ENCODE measurements at regions not wholly inside any gene's neighbourhood (a gene's known extent, or its start where the extent isn't known, plus 50 kb on each side); places are given as distances from the start of the nearest gene placed in this dataset.

- no peak for DNase-seq
Observed at GRCh38 chr5:3129252-3129651, 377.8 kb upstream of the IRX2 start.

GRCh38 chr5:3127423-3127911 is 376.0 kb upstream of the IRX2 start:
- DNase-seq: no peak

GRCh38 chr5:3126639-3127038 is 375.2 kb upstream of the IRX2 start:
- no peak for DNase-seq

DNA sequence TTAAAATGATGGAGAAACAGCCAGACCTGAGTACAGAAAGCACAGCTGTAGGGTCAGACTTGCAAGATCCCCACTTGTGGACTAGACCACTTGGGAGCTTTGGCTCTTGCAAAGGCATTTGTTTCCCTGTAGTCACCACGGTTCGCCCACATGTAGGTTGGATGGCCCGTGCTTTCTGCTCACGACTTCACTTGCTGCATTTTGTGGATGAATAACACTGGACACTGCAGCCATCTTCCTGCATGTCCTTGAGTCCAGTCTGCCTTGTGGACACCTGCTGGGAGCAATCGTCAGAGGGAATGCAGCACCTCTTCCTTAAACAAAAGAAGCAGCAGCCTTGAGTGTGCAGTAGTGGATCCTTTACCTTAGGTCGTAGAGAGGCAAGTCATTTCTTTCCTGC is 372.9 kb upstream of the IRX2 start:
- DNase-seq: no peak

DNA sequence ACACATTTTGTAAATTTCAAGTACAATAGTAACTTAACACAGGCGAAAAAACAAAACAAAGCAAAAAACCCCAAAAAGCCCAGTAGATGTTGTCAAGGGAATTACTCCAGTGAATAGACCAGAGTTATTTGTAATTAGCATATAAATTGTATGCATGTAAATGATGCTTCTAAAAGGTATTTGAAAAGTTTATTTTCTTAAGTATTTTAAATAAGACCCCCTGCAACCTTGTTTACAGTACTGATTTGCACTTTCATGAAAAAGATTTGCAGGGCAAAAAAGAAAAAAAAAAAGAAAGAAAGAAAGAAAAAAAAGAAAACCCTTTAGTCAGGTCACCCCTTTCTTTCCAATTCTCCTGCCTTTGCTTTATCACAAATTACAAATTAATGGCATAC is 372.3 kb upstream of the IRX2 start:
- no peak for DNase-seq

DNA sequence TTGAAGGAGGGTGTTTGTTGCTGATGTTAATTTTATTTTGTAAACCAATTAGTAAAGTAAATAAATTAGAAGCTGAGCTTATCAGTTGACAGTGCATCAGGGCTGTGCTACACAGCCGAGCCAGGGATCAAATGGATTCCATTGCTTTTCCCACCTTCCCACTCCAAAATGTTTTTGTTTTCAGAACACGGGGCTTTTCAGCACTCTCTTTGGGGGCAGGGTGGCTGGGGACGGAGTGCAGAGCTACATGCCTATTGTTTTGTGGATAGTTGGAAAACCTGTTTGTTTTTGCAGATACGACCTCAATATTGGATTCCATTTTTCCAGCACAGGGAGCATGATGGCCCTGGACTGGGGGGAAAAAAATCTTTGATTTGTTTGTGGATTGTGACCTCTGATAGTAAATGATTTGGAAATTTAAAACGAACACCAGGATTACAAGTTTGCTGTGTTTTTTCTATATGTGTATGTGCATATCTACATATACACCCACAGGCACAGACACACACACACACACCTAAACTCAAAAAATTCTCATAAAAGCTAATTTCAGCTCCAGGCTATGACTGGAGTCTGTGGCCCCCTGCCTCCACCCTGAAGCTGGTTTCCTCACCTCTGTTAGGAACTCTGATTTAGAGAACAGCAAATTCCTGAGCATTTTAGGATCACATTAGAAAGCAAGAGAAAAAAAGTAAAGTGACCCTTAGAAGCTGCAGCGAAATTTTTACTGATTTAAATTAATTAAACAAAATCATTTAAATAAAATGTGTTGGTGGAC is 371.7 kb upstream of the IRX2 start:
- no peak for DNase-seq

DNA sequence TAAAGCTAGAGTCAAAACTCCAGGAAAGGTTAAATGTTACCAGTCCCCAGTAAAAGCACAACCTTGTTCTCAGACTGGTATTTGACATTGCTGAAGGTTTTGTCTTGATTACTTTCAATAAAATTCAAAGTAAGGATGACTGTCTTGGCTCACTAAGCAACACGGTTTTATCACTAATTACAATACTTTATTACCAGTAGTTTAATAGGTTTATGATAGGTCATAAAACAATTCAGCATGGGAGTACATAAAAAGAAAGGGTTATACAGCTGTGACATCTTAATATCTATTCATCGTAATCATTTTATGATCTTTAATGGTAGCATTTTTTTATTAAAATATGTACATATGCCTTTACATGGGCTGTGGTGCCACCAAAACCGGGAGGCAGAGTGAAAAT is 370.7 kb upstream of the IRX2 start:
- DNase-seq: no peak

- DNase-seq: no peak
Observed at GRCh38 chr5:3121813-3122212, 370.3 kb upstream of the IRX2 start.

DNA sequence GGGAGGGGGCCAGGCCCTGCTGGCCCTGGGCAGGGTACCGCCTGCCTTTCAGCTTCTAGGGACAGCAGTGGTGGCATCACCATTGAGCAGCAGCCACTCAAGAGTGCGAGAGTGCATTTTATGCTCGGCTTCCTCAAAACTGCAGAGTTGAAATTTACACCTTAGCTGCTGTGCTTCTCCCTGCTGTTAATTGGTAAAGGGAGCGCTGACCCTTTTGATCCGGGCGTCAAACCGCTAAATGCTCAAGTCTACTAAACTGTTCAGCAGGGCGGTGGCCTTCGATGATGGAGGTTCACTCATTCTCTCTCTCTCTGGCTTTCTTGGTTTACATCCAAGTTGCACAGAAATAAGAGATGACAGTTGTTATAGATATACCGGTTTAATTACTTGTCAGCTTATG is 368.6 kb upstream of the IRX2 start:
- DNase-seq: no peak

GRCh38 chr5:3119435-3119834 is 368.0 kb upstream of the IRX2 start:
- DNase-seq: no peak

DNA sequence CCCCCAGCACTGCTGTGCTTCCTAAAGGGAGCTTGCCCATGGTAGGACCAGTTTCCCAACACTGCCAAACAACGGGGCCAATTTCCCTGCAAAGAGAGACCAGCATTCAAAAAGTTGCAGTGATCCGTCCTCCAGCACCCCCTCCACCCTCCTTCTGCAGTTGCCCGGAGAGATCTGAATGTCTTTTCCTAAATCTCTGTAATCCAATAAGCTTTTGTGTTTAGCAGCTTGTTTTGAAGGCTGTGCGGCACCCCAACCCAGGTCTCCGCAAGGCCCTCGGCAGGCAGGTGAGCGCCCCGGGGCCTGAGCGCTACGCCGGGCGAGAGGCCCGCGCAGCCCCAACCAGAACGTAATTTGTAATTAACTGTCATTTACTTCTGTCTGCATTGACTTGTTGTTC is 366.9 kb upstream of the IRX2 start:
- no peak for DNase-seq

- DNase-seq: no peak
Observed at GRCh38 chr5:3116366-3116765, 364.9 kb upstream of the IRX2 start.

- DNase-seq: no peak
Observed at GRCh38 chr5:3114467-3114866, 363.0 kb upstream of the IRX2 start.

- DNase-seq: no peak
Observed at GRCh38 chr5:3110371-3110770, 358.9 kb upstream of the IRX2 start.

GRCh38 chr5:3107156-3107611 is 355.7 kb upstream of the IRX2 start:
- no peak for DNase-seq

DNA sequence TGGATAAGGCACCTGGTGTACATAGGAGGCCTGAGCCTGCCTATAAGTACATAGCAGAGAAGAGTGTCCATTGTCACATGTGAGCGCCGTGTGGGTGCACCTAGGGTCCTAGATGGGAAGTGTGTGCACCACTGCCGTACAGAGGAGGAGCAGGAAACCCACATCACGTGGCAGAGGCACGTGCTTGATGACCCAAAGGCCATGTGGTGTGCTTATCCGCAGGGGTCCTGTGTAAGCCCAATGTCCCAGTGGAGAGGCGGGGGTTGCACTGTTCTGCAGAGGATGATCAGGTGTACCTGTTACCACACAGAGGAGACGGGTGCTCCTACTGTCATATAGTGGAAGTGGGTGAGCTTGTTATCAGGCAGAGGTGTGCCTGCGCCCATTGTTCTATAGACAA is 354.1 kb upstream of the IRX2 start:
- no peak for DNase-seq

GRCh38 chr5:3105172-3105571 is 353.7 kb upstream of the IRX2 start:
- DNase-seq: no peak

DNA sequence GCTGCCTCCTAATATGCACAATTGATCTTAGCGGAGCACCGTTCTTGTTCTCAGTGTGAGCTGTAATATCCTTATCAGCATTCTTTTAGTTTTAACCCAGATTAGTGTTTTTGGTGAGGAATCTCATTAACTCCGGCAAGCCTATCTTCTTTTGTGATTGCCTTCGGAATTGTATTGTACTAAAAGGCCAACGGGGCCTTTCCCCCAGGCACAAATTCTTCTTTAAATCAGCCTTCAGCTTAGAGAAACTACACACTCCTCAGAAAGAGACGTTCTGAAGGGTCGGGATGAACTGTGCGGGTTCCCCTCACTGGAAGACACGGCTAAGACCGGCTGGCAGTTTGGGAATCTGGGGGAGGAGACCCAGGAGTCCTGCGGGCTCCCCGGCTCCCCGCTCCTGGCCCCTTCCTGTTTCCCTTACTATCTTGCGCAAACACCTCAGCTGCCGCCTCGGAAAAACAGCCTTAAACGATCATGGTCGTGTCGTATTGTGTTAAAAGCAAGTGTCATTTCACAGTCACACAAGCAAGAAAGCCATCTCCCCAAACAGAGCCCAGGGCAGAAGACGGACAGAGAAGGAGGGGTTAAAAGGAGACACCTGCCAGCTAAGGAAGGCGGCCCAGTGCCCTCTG is 353.1 kb upstream of the IRX2 start:
- DNase-seq: no peak

- no peak for DNase-seq
Observed at GRCh38 chr5:3103262-3103811, 351.9 kb upstream of the IRX2 start.

- DNase-seq: no peak
Observed at GRCh38 chr5:3102531-3102930, 351.1 kb upstream of the IRX2 start.

- no peak for DNase-seq
Observed at GRCh38 chr5:3101561-3101960, 350.1 kb upstream of the IRX2 start.

- no peak for DNase-seq
Observed at GRCh38 chr5:3100921-3101551, 349.6 kb upstream of the IRX2 start.

DNA sequence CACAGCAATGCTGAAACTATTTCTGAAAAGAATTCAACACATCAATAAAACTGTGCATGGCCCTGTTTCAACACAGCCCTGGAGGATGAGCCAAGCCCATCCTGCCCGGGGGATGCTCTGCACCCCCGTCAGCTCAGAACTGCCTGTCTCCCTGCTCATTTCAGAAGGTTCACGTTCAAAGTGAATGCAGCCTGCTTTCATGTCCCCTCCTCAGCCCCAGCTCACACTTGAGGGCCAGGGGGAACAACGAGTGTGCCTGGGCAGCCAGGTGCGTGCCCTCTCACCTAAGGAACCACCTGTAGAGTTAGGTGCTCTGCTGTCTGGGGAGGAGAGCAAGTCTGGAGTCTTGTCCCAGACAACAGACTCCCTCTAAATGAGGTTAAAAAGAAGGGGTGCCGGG is 348.5 kb upstream of the IRX2 start:
- DNase-seq: no peak

DNA sequence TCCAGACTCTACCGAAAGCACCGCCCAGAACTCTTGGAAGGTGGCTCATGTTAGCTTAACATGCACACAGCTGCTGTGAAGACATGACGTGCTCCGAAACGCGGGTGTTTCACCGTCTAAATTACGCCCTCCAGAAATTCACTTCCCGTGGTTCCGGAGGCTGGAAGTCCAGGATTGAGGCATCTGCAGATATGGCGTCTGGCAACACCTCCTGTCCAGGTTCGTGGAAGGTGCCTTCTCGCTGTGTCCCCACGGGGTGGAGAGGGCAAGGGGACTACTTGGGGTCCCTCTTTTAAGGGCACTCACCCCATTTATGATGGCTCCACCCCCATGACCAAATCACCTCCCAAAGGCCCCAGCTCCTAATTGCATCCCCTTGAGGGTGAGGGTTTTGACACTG is 348.0 kb upstream of the IRX2 start:
- no peak for DNase-seq
